ENCODE measurements at regions not wholly inside any gene's neighbourhood (a gene's known extent, or its start where the extent isn't known, plus 50 kb on each side); places are given as distances from the start of the nearest gene placed in this dataset.

DNA sequence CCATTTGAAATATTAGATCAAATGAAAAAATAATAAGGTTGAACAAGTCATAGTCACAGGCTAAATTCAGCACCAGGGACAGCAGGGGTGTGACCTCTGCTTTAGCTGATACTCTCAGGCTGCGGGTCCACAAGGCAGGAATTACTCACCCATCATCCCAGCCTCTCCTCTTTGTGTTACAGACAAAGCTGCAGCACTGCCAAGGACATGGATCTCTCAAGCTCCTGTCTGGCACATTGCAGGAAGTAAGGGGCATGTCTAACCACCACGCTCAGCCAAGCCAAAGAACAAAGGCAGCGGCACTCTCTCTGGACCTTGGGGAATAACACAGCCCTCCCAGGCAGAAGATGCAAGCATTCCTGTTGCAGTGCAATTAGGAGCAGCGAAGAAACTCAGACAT, 783.8 kb downstream of the VRK1 start:
- H3K36me3 Mint-ChIP-seq (ENCODE audit: low read depth) = no peaks in the 10 kb centered on the region
- H3K4me3 Mint-ChIP-seq = no peak overlapping the region
- TF ChIP-seq CTCF (IDR thresholded peaks at IDR 0.05) = no peak
- H3K27ac Mint-ChIP-seq = no peak overlapping the region
- no peaks in the 10 kb centered on the region for H3K4me1 Mint-ChIP-seq (ENCODE audit: low read depth)
- no peaks in the 10 kb centered on the region for H3K27me3 Mint-ChIP-seq (ENCODE audit: insufficient read depth)
- DNase-seq = no peak
- H3K9me3 Mint-ChIP-seq = peaks cover 63% of the 10 kb centered on the region

DNA sequence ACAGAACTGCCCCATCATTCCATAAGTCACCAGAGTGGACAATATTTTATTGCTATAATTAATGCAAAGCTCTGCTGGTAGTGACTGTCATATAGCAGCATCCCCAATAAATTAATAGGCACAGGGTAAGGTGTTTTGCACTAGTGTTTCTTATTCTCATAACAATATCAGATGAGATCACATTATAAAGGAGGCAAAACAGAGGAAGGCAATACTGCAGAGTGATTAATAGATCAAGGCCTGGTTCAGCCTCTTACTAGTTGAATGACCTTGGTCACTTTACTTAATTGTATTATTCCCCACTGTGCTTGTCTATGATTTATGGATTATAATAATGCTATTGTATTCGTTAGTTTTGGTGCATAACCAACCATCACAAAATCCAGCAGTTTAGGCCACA, 784.8 kb downstream of the VRK1 start:
- H3K4me3 Mint-ChIP-seq = no peak overlapping the region
- TF ChIP-seq CTCF (IDR thresholded peaks at IDR 0.05) = no peak
- no peaks in the 10 kb centered on the region for H3K27me3 Mint-ChIP-seq (ENCODE audit: insufficient read depth)
- no peaks in the 10 kb centered on the region for H3K36me3 Mint-ChIP-seq (ENCODE audit: low read depth)
- DNase-seq = no peak
- H3K27ac Mint-ChIP-seq = no peak overlapping the region
- H3K4me1 Mint-ChIP-seq (ENCODE audit: low read depth) = no peaks in the 10 kb centered on the region
- peaks cover 70% of the 10 kb centered on the region for H3K9me3 Mint-ChIP-seq

- Mint-ChIP-seq H3K36me3 (ENCODE audit: low read depth) (no peaks in the 10 kb centered on the region), H3K9me3 (peaks cover 70% of the 10 kb centered on the region), H3K27ac (no peak overlapping the region), H3K27me3 (ENCODE audit: insufficient read depth) (no peaks in the 10 kb centered on the region), H3K4me3 (no peak overlapping the region), H3K4me1 (ENCODE audit: low read depth) (no peaks in the 10 kb centered on the region)
- TF ChIP-seq CTCF (IDR thresholded peaks at IDR 0.05) = no peak
- DNase-seq = no peak
Measured at GRCh38 chr14:97584528-97584927, 787.3 kb downstream of the VRK1 start.

DNA sequence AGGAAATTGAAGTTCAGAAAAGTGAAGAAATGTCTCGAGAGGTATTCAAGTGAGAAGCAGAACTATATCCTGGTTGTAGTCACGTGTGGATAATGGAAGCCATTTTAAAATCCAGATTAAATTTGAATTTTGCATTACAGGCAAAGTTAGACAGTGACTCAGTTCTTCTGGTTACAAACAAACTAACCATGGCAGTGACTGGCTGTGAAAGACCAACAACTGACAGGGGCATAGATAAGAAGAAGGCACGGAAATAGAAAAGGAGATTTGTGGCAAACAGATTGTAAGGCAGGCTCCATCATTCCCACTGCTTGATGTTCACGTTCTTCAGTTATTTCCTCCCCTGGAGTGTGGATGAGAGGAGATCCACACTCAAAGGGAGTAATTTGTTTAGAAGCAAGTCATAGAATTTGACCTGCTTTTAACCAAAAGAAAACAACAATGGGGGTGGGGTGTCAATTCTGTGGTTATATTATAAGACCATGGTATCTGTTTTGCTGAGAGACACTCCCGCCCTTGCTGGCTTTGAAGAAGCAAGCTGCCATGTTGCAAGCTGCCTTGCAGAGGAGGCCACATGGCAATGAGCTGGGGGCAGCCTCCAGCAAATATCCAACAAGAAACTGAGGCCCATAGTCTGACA, 795.3 kb downstream of the VRK1 start:
- H3K36me3 Mint-ChIP-seq (ENCODE audit: low read depth) = peaks cover 5% of the 10 kb centered on the region; the same call in 1 of the 2 replicates

GRCh38 chr14:97594306-97594705, 797.1 kb downstream of the VRK1 start:
- DNase-seq = no peak
- H3K9me3 Mint-ChIP-seq = peaks cover 51% of the 10 kb centered on the region
- no peak overlapping the region for H3K27ac Mint-ChIP-seq
- no peak overlapping the region for H3K4me3 Mint-ChIP-seq
- TF ChIP-seq CTCF (IDR thresholded peaks at IDR 0.05) = no peak
- H3K4me1 Mint-ChIP-seq (ENCODE audit: low read depth) = no peaks in the 10 kb centered on the region
- H3K36me3 Mint-ChIP-seq (ENCODE audit: low read depth) = peaks cover 5% of the 10 kb centered on the region; the same call in 1 of the 2 replicates
- H3K27me3 Mint-ChIP-seq (ENCODE audit: insufficient read depth) = no peaks in the 10 kb centered on the region

More for the DNA sequence above, 795.3 kb downstream of the VRK1 start:
- H3K4me1 Mint-ChIP-seq (ENCODE audit: low read depth) = no peaks in the 10 kb centered on the region
- H3K9me3 Mint-ChIP-seq = peaks cover 58% of the 10 kb centered on the region
- DNase-seq = no peak
- no peaks in the 10 kb centered on the region for H3K27me3 Mint-ChIP-seq (ENCODE audit: insufficient read depth)
- no peak overlapping the region for H3K4me3 Mint-ChIP-seq
- no peak overlapping the region for H3K27ac Mint-ChIP-seq
- TF ChIP-seq CTCF (IDR thresholded peaks at IDR 0.05) = no peak
